HG02610 (cell line): ENCODE measurements at regions not wholly inside any gene's neighbourhood (a gene's known extent, or its start where the extent isn't known, plus 50 kb on each side); places are given as distances from the start of the nearest gene placed in this dataset.

Source experiments
- ATAC-seq: cut with Tn5 transposase; IDR thresholded peaks from one replicate; pipeline ENCODE4 v1.9.1; 2021; ENCODE audit warnings: mild to moderate bottlenecking, moderate library complexity; ENCODE audit not compliant: unreplicated experiment

DNA sequence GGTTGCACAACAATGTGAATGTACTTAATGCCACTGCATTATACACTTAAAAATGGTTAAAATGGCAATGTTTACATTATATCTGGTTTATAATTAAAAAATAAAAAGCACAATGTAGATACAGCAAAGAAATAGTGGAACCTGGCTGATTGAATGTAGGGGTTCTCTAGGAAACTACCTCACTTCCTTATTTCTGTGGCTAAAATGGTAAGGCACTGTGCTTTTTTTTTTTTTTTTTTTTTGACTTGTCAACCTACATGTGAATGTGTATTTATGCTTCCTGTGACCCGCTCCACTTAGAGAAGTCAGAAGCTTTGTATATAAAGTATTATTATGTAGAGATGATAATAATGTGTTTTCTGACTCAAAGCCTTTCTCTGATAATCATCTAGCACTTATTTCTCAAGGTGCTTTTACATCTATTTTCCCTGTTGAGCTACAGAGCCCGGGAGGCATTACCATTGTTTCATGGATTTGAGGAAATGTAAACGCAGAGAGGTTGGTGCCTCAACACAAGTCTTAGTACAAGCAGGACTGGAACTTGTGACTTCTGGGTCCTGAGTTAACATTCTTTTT, 55.0 kb downstream of the SOX4 start:
- no peak for ATAC-seq

DNA sequence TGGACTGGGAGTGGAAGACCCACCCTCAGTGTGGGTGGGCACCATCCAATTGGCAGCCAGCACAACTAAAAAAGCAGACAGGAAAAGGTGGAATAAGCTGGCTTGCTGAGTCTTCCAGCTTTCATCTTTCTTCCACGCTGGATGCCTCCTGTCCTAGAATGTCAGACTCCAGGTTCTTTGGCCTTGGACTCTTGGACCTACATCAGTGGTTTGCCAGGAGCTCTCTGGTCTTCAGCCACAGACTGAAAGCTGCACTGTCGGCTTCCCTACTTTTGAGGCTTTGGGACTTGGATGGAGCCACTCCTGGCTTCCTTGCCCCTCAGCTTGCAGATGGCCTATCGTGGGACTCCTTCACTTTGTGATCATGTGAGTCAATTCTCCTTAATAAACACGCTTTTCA, 59.8 kb downstream of the SOX4 start:
- no peak for ATAC-seq

DNA sequence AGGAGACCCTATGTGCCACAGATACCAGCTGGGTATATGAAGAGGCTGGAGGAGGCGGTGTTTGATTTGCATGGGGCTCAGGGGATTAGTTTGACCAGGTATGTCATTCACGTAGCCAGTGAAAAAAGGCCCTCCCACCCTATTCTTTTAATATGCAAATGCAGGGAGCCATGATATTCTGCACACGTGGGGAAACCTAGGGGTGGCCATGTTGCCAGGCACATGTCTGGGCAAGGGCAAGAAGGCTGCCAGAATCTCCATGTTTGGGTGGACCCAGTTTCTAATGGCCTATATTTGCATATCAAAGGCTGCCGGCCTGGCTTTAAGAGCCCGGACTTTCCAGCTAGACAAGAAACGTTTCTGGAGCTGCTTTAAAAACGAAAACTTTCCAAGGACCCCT, 60.4 kb downstream of the SOX4 start:
- ATAC-seq: no peak

DNA sequence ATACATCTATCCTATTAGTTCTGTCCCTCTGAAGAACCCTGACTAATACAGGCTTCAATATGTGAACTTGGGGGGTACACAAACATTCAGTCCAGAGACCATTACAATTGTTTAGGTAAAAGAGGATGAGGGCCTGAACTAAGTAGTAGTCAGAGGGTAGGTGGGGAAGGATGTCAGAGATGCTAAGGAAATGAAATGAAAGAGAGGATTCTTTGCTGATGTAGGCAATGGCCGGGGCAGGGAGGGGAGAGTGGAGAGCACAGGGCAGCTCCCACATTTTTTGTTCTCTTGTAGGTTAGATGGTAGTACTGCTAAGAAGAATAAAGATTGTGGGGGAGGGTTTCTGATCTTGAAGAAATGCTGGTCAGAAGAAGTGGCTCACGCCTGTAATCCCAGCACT, 60.8 kb downstream of the SOX4 start:
- ATAC-seq: no peak

DNA sequence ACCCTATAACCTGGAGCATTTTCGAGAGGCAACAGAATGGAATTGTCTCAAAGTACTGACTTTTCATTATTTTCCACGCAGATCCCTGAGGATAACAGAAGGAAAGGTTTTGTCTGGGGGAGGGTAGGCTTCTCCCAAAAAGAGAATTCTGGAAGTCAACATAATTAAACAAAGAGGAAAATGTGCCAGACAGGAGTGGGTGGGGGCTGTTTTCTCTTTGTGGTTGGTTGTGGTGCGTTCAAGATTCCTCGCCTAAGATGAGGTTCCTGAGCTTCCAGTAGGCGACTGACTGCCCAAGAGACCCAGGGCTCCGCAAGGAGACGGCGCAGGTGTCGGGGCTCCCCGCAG, 70.4 kb downstream of the SOX4 start:
- ATAC-seq: no peak

DNA sequence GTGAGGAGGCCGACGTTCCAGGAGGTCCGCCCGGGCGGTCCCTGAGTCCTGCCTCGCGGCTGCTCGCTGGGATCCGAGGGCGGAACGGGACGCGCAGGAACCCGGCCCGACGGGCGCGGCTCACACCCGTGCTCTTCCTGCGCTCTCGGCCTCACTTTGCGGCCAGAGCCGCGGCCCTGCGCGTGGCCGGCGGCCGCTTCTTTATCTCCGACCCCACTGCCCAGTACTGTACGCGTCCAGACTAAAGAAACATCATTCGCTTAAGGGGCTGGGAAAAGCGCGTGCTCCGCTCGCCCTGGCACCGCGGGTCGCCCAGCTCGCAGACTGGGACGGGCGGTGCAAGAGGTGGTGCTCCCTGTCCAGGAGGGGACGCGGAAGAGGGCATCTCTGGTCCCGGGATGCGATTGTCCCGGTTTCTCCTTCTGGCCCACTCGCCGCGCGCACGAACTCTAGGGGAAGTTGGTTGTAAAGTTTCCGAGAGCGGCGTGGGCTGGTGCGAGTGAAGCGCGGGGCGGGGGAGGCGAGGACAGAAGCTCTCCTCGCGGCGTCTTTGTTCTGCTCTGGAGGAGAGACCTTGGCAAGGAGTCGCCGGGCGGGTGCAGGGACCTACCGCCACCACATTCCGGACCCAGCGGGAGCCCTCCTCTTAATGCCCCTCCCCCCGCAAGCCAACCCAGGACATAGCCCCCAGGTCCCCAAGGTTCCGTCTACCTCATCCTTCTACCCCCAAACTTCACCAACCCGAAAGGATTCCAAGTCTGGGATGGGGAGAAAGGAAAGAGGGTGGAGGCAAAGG, 71.0 kb downstream of the SOX4 start:
- ATAC-seq: no peak

DNA sequence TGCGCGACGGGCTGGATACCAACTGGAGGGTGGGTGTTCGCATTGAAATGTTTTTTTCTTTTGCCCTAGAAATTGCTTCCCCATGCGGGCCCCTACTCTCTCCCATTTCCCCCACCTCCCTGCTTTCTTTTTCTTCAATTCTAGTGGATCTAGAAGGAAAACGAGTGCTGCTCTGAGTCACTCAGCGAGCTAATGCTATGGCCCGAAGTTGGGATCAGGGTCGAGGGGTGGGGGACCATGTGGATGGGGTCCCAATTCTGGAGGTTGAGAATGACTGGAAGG, 71.5 kb downstream of the SOX4 start:
- ATAC-seq: no peak

DNA sequence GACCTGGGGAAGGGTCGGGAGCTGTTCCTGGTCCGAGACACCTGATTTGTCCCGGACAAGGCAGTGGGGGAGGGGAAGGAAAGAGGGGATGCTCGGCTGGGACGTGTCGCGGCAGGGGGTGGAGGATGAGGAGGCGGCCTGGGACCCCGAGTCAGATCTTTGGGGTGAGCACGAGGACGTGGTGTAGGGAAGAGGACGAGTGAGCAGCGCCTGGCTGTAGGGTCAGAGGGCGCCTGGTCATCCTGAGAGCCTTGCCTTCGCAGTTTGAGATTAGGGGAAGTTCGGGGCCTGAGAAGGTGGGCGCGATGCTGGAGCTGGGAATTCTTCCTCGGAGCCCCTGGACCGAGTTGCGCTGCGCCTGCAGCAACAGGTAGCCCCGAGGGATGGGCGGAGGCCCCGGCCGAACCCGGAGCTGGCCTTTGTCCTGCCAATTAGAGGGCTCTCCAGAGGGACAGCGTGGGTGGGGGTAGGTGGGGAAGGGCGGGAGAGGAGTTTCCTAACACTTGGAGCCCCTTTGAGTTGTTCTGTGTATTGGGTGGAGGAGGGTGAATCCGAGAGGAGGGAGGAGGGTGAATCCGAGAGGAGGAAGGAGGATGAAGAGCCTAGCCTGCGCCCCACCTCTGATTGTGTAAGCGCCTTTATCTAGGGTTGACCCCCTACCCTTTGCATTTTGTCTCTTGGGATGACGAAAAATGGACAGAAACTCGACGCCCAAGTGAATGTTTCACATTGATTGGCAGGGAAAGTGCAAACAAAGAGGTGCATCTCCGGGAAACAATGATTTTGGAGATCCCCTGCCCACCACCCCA, 72.0 kb downstream of the SOX4 start:
- ATAC-seq: no peak

DNA sequence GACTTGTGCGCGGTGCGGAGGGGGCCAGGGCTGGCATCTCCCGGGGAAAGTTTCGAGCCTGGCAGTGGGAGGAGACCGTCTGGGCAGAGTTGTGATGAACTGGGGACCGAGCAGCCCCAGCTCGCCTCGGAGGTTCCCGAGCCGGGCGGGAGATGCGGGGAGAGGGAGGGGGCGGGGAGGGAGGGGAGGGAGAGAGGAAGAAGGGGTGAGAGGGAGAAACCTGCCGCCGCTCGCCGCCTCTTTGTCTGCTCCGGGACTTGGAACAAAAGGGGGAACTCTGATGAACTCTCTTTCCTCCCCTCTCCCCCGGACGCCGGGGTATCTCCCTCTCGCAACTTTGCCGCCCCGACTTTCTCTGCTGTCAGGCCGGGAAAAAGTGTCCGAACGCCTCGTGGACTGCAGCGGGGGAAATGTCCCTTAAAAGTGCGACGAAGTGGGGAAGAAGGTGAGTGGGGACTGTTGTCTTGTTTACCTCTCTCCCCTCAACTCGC, 72.7 kb downstream of the SOX4 start:
- no peak for ATAC-seq

DNA sequence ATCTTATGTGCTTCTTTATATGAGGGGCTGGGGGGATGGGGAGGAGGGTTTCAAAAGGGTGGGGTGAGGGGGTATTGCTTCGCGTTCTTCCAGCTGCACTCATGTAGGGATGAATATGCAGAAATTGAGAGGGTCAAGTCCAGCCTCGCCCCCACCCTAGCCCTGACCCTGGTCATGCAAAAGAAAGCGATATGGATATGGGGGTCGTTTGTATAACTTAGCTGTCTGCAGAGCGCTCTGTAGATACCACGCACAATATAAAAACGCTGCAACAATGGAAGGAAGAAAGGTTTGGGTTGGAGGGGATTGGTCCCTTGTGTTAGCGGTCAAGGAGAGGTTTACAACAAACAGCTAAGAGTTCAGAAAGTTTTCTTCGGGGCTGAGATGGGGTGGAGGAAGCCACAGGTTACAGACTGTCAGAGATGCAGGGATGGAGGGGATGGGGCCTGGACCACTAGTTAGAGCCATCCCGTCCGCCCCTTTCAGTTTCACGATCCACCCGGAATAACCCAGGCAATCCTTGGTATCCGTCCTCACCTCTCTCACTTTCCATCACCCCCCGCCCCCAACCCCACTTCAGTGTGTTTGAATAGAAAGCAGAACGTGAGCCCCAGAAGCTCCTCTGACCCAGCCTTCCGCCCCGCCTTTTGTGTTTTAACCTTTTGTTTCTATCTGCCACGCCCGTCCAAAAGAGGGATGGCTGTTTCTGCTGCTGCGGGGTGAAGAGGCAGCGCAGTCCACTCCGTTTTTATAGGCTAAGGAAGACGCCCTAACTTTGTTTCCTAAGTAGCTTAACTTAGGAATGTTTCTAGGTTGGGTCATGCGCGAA, 73.5 kb downstream of the SOX4 start:
- ATAC-seq: no peak

DNA sequence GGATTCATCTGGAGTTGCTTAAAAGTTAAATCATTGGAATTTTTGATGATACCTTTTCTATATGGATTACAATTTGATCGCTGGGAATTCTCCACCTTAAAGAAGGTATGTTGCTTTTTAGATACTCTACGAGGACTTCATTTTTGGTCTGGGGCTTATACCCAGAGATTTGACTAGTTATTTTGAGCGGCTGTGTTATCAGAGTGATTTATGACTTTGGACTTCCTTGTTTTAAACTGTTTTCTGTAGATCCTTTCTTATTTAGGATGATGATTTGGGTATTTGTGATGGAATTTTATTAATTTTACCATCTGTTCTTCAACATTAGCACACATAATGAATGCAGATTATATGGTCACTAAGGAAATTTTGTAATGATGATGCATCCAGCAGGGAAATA, 75.2 kb downstream of the SOX4 start:
- no peak for ATAC-seq

DNA sequence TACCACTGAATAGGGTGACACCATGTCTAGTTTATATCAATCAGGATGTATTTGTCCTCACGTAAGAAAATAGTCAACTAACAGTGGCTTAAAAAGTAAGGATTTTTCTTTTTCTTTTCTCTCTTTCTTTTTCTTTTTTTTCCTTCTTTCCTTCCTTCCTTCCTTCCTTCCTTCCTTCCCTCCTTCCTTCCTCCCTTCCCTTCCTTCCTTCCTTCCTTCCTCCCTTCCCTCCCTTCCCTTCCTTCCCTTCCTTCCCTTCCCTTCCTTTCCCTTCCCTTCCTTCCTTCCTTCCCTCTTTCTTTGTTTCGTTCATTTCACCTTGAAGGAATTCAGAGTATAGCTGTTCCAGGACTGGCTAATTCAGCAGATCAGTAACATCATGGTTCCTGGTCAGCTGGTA, 83.2 kb downstream of the SOX4 start:
- no peak for ATAC-seq

DNA sequence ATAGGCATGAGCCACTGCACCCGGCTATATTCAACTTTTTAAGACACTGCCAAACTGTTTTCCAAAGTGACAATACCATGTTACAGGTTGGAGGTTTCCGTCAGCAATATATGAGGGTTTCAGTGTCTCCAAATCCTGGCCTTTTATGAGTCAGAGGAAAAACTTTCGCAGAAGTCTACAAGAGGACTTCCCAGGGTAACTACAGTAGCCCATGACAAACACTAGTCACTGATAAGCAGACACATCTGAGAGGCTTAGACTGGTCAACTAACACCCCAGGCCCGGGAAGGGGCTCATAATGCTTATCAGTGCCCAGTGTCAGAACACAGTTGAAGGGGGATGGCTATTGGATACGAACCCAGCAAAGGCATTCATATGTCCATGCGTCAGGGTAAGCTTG, 85.4 kb downstream of the SOX4 start:
- ATAC-seq: no peak

DNA sequence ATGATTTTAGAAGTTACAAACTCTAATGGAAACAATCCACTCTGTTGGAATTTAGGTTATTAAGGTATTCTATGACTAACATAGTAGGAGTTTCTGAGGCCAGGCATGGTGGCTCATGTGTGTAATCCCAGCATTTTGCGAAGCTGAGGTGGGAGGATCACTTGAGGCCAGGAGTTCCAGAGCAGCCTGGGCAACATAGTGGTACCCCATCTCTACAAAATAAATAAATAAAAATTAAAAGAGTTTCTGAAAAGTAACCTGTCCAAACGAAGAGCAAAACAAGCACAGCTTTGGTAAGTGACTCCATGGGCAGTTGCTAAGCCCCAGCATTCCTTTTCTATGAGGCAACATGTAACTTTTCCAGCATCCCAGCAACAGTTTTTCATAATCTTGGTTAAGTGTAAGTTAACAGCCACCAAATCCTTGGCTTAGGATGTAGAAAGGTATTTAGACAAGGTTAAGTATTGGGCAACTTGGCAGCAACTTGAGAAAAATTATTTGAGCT, 86.3 kb downstream of the SOX4 start:
- ATAC-seq: no peak

DNA sequence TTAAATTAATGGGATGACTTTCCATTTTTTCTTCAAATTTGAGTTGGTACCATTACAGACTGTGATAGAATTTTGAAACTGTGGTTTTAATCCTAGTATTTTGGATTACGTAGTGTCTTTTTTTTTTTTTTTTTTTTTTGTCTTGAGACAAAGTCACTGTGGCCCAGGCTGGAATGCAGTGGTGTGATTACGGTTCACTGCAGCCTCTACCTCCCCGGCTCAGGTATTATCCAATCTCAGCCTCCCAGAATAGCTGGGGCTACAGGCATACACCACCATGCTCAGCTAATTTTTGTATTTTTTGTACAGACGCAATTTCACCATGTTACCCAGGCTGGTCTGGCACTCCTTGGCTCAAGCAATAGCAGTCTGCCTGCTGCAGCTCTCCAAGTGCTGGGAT, 87.1 kb downstream of the SOX4 start:
- no peak for ATAC-seq

DNA sequence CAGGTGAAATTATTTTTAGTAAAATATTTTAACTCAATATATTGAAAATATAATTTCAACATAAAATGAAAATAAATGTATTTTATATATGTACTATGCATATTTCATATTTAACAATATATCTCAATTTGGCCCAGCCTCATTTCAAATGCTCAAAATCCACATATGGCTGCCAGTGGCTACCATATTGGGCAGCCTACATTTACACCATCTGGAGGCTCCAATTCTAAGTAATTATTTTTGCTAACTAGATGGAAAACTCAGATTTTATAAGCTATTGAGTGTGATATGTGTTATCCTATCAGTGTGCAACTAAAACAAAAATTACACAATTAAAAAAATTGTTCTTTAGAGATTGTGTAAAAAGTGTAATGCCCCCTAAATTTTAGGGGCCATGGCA, 96.9 kb downstream of the SOX4 start:
- no peak for ATAC-seq

DNA sequence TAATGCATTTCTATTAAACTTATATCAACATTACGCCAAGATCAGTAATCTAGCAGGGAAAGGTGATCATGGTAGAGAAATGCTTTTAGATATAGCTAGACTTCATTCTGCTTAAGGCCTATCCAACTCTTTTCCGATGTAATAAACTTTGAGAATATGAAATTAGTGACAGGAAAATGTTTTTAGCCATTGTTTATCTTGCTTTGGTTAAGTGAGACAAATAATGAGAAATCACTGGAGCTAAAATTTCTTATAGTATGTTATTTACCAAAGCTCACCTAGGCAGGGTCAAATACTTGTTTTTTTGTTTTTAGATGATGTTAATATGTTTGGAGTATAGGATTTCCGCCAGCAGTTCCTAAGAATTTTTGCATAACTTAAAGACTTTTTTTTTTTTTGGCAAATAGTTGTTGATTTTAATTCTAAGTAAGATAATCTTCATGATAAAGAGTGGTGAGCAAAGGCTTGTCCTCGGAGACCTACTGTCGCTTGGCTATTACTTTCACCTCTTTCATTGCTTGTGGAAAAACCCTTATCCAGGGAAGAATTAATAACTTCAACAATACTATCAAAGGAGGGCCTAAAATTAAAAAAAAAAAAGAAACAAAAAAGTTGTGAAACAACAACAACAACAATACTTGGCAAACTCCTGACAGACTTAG, 98.3 kb downstream of the SOX4 start:
- ATAC-seq: no peak

DNA sequence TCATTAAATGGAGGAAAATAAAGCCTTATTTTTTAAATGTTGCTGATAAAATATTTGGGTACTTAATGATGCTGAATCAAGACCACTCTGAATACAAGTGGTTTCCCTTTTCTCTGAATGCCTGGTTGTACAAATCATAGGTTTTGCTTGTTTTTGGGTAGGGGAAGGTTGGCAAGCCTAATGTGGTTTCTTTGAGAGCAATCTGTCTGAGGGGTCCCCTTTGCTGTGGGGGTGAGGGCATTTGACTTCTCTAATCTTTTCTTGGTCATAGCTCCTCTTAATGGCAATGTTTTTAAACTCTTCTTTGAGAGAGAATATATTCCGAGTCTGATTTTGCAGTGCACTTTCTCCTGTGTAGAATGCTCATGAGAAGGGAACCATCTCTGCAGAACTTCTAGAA, 99.2 kb downstream of the SOX4 start:
- no peak for ATAC-seq

DNA sequence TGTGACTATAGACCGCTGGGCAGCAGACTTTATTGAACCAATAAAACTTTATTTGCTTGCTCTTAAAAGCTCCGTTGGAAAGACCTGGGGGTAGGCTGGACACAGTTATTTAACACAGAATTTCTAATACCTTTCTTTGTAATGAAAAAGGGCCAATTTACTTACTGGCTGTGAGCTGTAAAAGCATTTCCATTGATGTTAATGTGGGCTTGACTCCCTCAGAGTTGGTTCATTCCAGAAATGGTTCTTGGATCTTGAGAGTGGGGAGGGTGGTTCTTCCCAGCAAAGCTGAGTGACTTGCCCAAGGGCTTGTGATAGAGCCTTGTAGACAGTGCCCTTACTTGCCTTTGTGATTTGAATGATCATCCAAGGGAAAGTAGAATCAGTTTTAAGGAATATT, 100.6 kb downstream of the SOX4 start:
- no peak for ATAC-seq

DNA sequence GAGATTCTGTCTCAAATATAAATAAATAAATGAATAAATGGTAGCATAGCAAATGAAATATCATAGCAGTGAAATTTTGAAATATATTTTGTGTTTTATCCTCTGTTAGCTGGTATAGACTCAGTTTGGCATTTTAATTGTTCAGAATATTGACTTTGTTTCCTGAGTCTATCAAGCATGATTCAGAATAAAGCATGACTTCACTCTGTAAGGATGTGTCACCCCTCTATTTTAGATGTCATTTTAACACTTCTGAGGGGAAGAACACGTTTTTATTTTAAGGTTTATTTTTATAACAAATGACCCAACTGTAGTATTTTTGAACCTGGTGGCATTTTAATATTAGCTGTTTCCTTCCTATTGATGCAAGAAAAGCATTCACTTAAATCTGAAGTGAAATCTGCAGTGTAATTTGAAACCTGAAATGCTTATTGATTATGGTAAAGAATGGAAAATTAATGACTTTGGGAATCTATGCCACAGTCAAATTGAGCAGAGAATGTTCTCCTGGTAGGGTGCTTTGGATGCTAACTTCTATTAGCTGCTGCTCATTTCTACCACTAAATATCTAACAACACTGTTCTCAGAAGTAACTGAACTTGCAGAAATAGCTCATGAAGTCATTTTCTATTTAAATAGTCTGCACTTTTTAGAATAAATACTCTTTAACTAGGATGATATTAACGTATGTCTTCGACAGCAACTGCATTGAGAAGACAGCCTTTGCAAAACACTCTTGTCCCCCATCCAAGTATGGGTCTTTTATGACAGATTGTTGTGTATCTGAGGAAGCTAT, 114.2 kb downstream of the SOX4 start:
- ATAC-seq: no peak
